ENCODE measurements at regions not wholly inside any gene's neighbourhood (a gene's known extent, or its start where the extent isn't known, plus 50 kb on each side); places are given as distances from the start of the nearest gene placed in this dataset.

DNA sequence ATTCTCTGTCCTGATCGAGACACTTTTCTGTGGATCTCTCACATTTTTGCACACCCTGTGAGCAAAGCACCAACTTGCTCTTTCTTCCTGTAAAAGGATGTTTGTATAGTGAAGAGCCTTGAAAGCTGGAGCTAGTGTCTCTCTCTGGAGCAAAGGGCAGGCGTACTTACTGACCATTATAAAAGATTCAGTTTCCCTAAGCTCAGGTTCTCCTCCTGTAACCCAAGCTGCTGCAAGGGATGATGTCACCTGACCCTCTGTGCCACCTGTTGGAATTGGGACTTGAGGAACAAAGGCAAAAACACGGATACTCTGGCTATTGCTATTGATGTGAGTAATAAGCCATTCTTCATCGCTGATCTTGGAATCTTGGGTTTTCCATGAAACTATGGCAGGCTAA lies 52.6 kb upstream of the NEMP2 start:
- TF ChIP-seq POLR2A (IDR thresholded peaks at IDR 0.05; ENCODE audit: low read depth, low read length): no peak
- TF ChIP-seq, protein P1, sequence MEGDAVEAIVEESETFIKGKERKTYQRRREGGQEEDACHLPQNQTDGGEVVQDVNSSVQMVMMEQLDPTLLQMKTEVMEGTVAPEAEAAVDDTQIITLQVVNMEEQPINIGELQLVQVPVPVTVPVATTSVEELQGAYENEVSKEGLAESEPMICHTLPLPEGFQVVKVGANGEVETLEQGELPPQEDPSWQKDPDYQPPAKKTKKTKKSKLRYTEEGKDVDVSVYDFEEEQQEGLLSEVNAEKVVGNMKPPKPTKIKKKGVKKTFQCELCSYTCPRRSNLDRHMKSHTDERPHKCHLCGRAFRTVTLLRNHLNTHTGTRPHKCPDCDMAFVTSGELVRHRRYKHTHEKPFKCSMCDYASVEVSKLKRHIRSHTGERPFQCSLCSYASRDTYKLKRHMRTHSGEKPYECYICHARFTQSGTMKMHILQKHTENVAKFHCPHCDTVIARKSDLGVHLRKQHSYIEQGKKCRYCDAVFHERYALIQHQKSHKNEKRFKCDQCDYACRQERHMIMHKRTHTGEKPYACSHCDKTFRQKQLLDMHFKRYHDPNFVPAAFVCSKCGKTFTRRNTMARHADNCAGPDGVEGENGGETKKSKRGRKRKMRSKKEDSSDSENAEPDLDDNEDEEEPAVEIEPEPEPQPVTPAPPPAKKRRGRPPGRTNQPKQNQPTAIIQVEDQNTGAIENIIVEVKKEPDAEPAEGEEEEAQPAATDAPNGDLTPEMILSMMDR (IDR thresholded peaks at IDR 0.05; ENCODE audit: extremely low read depth in 1 of 2, insufficient read depth in 1 of 2, low read depth in 1 of 2, low read length in 2 of 2): no peak
- no peak for TF ChIP-seq MAX (IDR thresholded peaks at IDR 0.05; ENCODE audit: insufficient read depth, insufficient read length)
- no peak for TF ChIP-seq POLR2AphosphoS5 (IDR thresholded peaks at IDR 0.05; ENCODE audit: insufficient read depth, low read depth, low read length)
- no peak for TF ChIP-seq EZH2 (IDR thresholded peaks at IDR 0.05; ENCODE audit: borderline replicate concordance, low read depth, low read length, severe bottlenecking)
- no peak for TF ChIP-seq GATA2 (IDR thresholded peaks at IDR 0.05; ENCODE audit: insufficient read depth, insufficient read length, low read depth, low read length)
- TF ChIP-seq JUN (IDR thresholded peaks at IDR 0.05; ENCODE audit: borderline replicate concordance, insufficient read depth, insufficient read length, low read depth): no peak
